HepG2 (cell line): ENCODE measurements at regions not wholly inside any gene's neighbourhood (a gene's known extent, or its start where the extent isn't known, plus 50 kb on each side); places are given as distances from the start of the nearest gene placed in this dataset.

Source experiments
- ATAC-seq: fragments of 200-7000 bp; cut with Tn5 transposase; 3 replicates; pipeline ENCODE4 v1.9.1; 2020; ENCODE audit warnings: mild to moderate bottlenecking, moderate library complexity
- BruUV-seq: library from RNA; stranded (reverse); fragments of 400-500 nt; replicated peaks from 2 replicates; lab custom pipeline; 2021; lab: Mats Ljungman, UMichigan
- CTCF ChIA-PET: fragments of 300-600 bp; formaldehyde crosslinking; extraction: SDS; loops from one replicate; lab custom pipeline; 2021; ENCODE audit warnings: low total read pairs, inconsistent platforms, low intra/inter-chr PET ratio; lab: Yijun Ruan, JAX
- POLR2A ChIA-PET: fragments of 350-600 bp; sonication (Branson Sonifier 250); formaldehyde crosslinking; loops from one replicate; lab custom pipeline; 2020; ENCODE audit warnings: antibody characterized with exemption, inconsistent platforms; lab: Yijun Ruan, JAX
- DNase-seq: peaks from one replicate; pipeline ENCODE4 v3.0.0-alpha.2; 2015; ENCODE audit warnings: low spot score
- FAIRE-seq: peaks from 3 replicates; lab custom pipeline; 2011; peaks lifted over from hg19 to GRCh38; lab: Jason Lieb, UNC
- H2AFZ ChIP-seq: one replicate; pipeline ENCODE4 v1.6.1; 2011; ENCODE audit warnings: low read length, inconsistent platforms
- H3K27ac ChIP-seq: fragments of 300-600 bp; 3 replicates; pipeline ENCODE4 v1.8.0; 2011; ENCODE audit warnings: mixed run types, mild to moderate bottlenecking, mixed read lengths, low read length, inconsistent platforms; ENCODE audit not compliant: insufficient read depth; ENCODE audit errors: extremely low read length
- H3K27me3 ChIP-seq, 2 experiments: fragments of 200-600 bp in 1 of 2; 2 replicates in 1 of 2; 3 replicates in 1 of 2; pipeline versions ENCODE4 v1.6.0 to v1.8.0; 2011; ENCODE audit warnings: low read length in 2 of 2, mild to moderate bottlenecking in 2 of 2, moderate library complexity in 2 of 2, inconsistent platforms in 1 of 2; ENCODE audit not compliant: insufficient read depth in 2 of 2, control insufficient read depth in 1 of 2
- H3K36me3 ChIP-seq, 2 experiments: fragments of 200-600 bp in 1 of 2; replicated peaks in 1 of 2; 2 replicates in 1 of 2; 3 replicates in 1 of 2; pipeline versions ENCODE4 v1.5.1 to v1.8.0; 2011; ENCODE audit warnings: low read length in 2 of 2, inconsistent platforms in 1 of 2; ENCODE audit not compliant: insufficient read depth in 2 of 2, control insufficient read depth in 1 of 2
- H3K4me1 ChIP-seq: 2 replicates; pipeline ENCODE4 v1.5.1; 2012; ENCODE audit warnings: low read length, inconsistent platforms; ENCODE audit not compliant: insufficient read depth
- H3K4me2 ChIP-seq: 2 replicates; pipeline ENCODE4 v1.6.0; 2011; ENCODE audit warnings: low read depth, low read length, inconsistent platforms
- H3K4me3 ChIP-seq, 3 experiments: fragments of 200-600 bp in 1 of 3; sonication (generic), shearing (Covaris generic) in 1 of 3; replicated peaks in 1 of 3; 2 replicates each; pipeline ENCODE4 v1.5.1; 2011 to 2016; ENCODE audit warnings: low read length in 3 of 3, inconsistent platforms in 2 of 3, low read depth in 2 of 3, mild to moderate bottlenecking in 2 of 3, control low read depth in 1 of 3, mixed read lengths in 1 of 3; ENCODE audit not compliant: insufficient read depth in 1 of 3
- H3K79me2 ChIP-seq: one replicate; pipeline ENCODE4 v1.6.1; 2011; ENCODE audit warnings: low read length, inconsistent platforms; ENCODE audit not compliant: insufficient read depth
- H3K9ac ChIP-seq: 2 replicates; pipeline ENCODE4 v1.6.0; 2011; ENCODE audit warnings: mild to moderate bottlenecking, low read depth, low read length, inconsistent platforms; ENCODE audit not compliant: insufficient read depth
- H3K9me3 ChIP-seq: 2 replicates; pipeline ENCODE4 v1.5.1; 2012; ENCODE audit warnings: mild to moderate bottlenecking, low read length
- H4K20me1 ChIP-seq: 2 replicates; pipeline ENCODE4 v1.6.0; 2011; ENCODE audit warnings: inconsistent platforms, mild to moderate bottlenecking, low read length, moderate library complexity; ENCODE audit not compliant: insufficient read depth
- CENPX ChIP-seq: sonication (generic); formaldehyde crosslinking; IDR thresholded peaks from 2 replicates; pipeline ENCODE4 v1.9.0; 2021; ENCODE audit warnings: mild to moderate bottlenecking, missing genetic modification reagents, moderate library complexity
- MATR3 ChIP-seq: sonication (generic); formaldehyde crosslinking; IDR thresholded peaks from 2 replicates; pipeline ENCODE4 v1.4.0; 2020; ENCODE audit warnings: missing genetic modification reagents
- RAD21 ChIP-seq: fragments of 450-650 bp; formaldehyde crosslinking; IDR thresholded peaks from 2 replicates; pipeline ENCODE4 v1.5.0; 2020; ENCODE audit warnings: mild to moderate bottlenecking
- RARA ChIP-seq: IDR thresholded peaks from 2 replicates; pipeline ENCODE4 v1.6.1; 2016; ENCODE audit warnings: missing genetic modification reagents, missing compliant biosample characterization
- RBM22 ChIP-seq: fragments of 200-400 bp; formaldehyde crosslinking; optimal IDR thresholded peaks from 2 replicates; pipeline ENCODE3; 2017; ENCODE audit warnings: mild to moderate bottlenecking, low read length, moderate library complexity
- SMAD9 ChIP-seq: sonication (generic); formaldehyde crosslinking; IDR thresholded peaks from 2 replicates; pipeline ENCODE4 v1.5.1; 2020; ENCODE audit warnings: mild to moderate bottlenecking, missing genetic modification reagents
- SMARCE1 ChIP-seq: fragments of 450-650 bp; IDR thresholded peaks from 2 replicates; pipeline ENCODE4 v1.6.1; 2017; ENCODE audit warnings: borderline replicate concordance
- STAT5B ChIP-seq: sonication (generic); formaldehyde crosslinking; IDR thresholded peaks from 2 replicates; pipeline ENCODE4 v1.4.0; 2020; ENCODE audit warnings: missing genetic modification reagents
- TAF1 ChIP-seq: sonication (generic); formaldehyde crosslinking; IDR thresholded peaks from 2 replicates; pipeline ENCODE4 v1.4.0; 2020; ENCODE audit warnings: missing genetic modification reagents
- ZNF143 ChIP-seq: sonication (generic); formaldehyde crosslinking; IDR thresholded peaks from 2 replicates; pipeline ENCODE4 v1.4.0; 2020; ENCODE audit warnings: missing genetic modification reagents
- ZNF337 ChIP-seq: sonication (generic); formaldehyde crosslinking; IDR thresholded peaks from 2 replicates; pipeline ENCODE4 v1.5.1; 2020; ENCODE audit warnings: missing genetic modification reagents, low read depth, mild to moderate bottlenecking, borderline replicate concordance
- ZNF430 ChIP-seq: sonication (generic); formaldehyde crosslinking; IDR thresholded peaks from 2 replicates; pipeline ENCODE4 v1.9.0; 2021; ENCODE audit warnings: mild to moderate bottlenecking, missing genetic modification reagents
- ZNF552 ChIP-seq: sonication (generic); formaldehyde crosslinking; IDR thresholded peaks from 2 replicates; pipeline ENCODE4 v1.9.0; 2022; ENCODE audit warnings: missing genetic modification reagents, mild to moderate bottlenecking, borderline replicate concordance
- ZSCAN22 ChIP-seq: sonication (generic); formaldehyde crosslinking; IDR thresholded peaks from 2 replicates; pipeline ENCODE4 v1.4.0; 2020; ENCODE audit warnings: mild to moderate bottlenecking, missing genetic modification reagents
- ZSCAN29 ChIP-seq: sonication (generic); formaldehyde crosslinking; conservative IDR thresholded peaks from 2 replicates; pipeline ENCODE4 v1.4.0; 2020; ENCODE audit warnings: mild to moderate bottlenecking, missing genetic modification reagents
- WGBS: methylation state at CpG from one replicate; pipeline ENCODE4 v1.1.6; 2017; ENCODE audit warnings: low lambda C conversion rate; 5-methylcytosine and 5-hydroxymethylcytosine counted together
- in situ Hi-C: cut with HindIII; loops from 2 replicates; pipeline ENCODE4 v1.10.0; 2017; ENCODE audit warnings: low pct_unique_long_range_greater_than_20kb; ENCODE audit not compliant: extremely low pct_ligation_motif_present
- intact Hi-C: fragments of 100-400 bp; cut with micrococcal nuclease; formaldehyde crosslinking; loops from one replicate; pipeline ENCODE4 v1.10.0; 2022; ENCODE audit not compliant: unreplicated experiment
- TF ChIP-seq, protein P1 (sequence below): IDR thresholded peaks from 2 replicates; pipeline ENCODE4 v1.6.1; 2018; ENCODE audit warnings: missing genetic modification reagents, mild to moderate bottlenecking, missing compliant biosample characterization
- TF ChIP-seq, protein P2 (sequence below): IDR thresholded peaks from 2 replicates; pipeline ENCODE4 v1.6.1; 2016; ENCODE audit warnings: missing genetic modification reagents, missing compliant biosample characterization

DNA sequence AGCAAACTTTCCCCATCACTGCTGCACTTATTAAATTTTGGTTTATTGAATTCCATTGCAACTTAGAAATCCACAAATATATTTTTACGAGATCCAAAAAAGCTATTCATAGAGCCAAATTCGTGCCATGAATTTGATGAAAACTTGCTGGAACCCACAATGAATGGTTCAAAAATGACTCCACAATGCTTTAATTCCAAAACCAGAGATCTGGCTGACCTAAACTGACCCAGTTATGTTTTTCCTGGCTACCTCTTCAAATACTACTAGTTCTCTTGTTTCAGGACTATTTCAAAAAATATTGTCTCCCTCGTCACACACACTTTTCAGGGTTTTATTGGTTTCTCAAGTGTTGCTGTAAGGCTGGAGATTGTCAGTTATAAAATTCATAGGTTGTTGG, 474.8 kb downstream of the PDGFC start:
- H3K9me3 ChIP-seq: no peaks in the 10 kb centered on the region
- no peak for DNase-seq
- no peaks in the 10 kb centered on the region for H3K36me3 ChIP-seq
- in situ Hi-C loops: no loop called here
- no peak overlapping the region for H3K27ac ChIP-seq
- no peaks in the 10 kb centered on the region for H4K20me1 ChIP-seq
- H3K4me2 ChIP-seq: no peak overlapping the region
- FAIRE-seq: no peak
- ATAC-seq: no peak
- POLR2A ChIA-PET: no interaction called here
- no TSS peak for BruUV-seq
- no peaks in the 10 kb centered on the region for H3K4me1 ChIP-seq
- 0% methylated on average over 3 of the region's 3 CpGs for WGBS
- H3K27me3 ChIP-seq: no peaks in the 10 kb centered on the region
- H3K79me2 ChIP-seq: no peaks in the 10 kb centered on the region
- H2AFZ ChIP-seq: no peak overlapping the region
- H3K4me3 ChIP-seq: no peak overlapping the region
- intact Hi-C loops: no loop called here
- H3K9ac ChIP-seq: no peak overlapping the region
- no peak for TF ChIP-seq ZNF430 (CRISPR knock-in tag)
- TF ChIP-seq RARA (CRISPR knock-in tag): no peak
- TF ChIP-seq ZNF337 (CRISPR knock-in tag): no peak
- no peak for TF ChIP-seq MATR3 (CRISPR knock-in tag)
- TF ChIP-seq SMARCE1: no peak
- no peak for TF ChIP-seq RBM22
- no peak for TF ChIP-seq ZNF143 (CRISPR knock-in tag)
- TF ChIP-seq, protein P1, sequence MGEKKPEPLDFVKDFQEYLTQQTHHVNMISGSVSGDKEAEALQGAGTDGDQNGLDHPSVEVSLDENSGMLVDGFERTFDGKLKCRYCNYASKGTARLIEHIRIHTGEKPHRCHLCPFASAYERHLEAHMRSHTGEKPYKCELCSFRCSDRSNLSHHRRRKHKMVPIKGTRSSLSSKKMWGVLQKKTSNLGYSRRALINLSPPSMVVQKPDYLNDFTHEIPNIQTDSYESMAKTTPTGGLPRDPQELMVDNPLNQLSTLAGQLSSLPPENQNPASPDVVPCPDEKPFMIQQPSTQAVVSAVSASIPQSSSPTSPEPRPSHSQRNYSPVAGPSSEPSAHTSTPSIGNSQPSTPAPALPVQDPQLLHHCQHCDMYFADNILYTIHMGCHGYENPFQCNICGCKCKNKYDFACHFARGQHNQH (CRISPR knock-in tag): no peak
- CTCF ChIA-PET: no interaction called here

DNA sequence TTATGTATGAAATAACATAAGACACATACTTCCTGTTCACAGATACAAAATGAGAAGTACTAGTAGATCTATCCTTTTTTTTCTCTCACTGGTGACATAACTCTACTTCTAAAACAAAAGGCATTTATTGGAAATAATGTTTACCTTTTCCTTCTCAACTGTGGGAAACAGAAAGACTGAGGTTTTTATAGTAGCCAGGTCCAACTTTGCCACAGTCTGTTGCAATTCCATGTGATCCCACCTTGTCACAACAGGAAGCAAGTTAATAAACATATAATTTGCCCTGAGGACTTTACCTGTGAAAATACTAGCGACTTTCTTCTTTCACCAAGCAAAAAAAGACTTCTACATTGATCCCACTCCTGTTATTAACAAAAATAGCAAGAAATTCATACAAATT, 475.8 kb downstream of the PDGFC start:
- 0% methylated on average over 1 of the region's 1 CpG for WGBS
- no peak for FAIRE-seq
- Histone ChIP-seq H3K9me3 (no peaks in the 10 kb centered on the region), H4K20me1 (no peaks in the 10 kb centered on the region), H2AFZ (no peak overlapping the region), H3K4me3 (no peak overlapping the region), H3K9ac (no peak overlapping the region), H3K4me1 (no peaks in the 10 kb centered on the region), H3K4me2 (no peak overlapping the region), H3K79me2 (no peaks in the 10 kb centered on the region), H3K27ac (no peak overlapping the region), H3K36me3 (no peaks in the 10 kb centered on the region), H3K27me3 (no peaks in the 10 kb centered on the region)
- in situ Hi-C loops: no loop called here
- intact Hi-C loops: no loop called here
- no peak for DNase-seq
- ATAC-seq: no peak
- BruUV-seq: no TSS peak
- ChIA-PET CTCF (no interaction called here), POLR2A (no interaction called here)
- TF ChIP-seq SMAD9 (CRISPR knock-in tag) (no peak), CENPX (CRISPR knock-in tag) (no peak), ZSCAN22 (CRISPR knock-in tag) (no peak), RARA (CRISPR knock-in tag) (no peak), TAF1 (CRISPR knock-in tag) (no peak), STAT5B (no peak), ZSCAN29 (CRISPR knock-in tag) (no peak), ZNF552 (CRISPR knock-in tag) (no peak), RAD21 (no peak)
- TF ChIP-seq, protein P2, sequence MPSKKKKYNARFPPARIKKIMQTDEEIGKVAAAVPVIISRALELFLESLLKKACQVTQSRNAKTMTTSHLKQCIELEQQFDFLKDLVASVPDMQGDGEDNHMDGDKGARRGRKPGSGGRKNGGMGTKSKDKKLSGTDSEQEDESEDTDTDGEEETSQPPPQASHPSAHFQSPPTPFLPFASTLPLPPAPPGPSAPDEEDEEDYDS: no peak
